Activated naive CD8-positive, alpha-beta T cell treated with anti-CD3 and anti-CD28 coated beads, Interleukin-2, amount 50 U/mL, for 24 hours (primary cell): ENCODE measurements at regions not wholly inside any gene's neighbourhood (a gene's known extent, or its start where the extent isn't known, plus 50 kb on each side); places are given as distances from the start of the nearest gene placed in this dataset.
"Not testable (repeated sequence)": the region's sequence is repeated elsewhere in the genome, so short reads cannot be mapped to it uniquely, and the experiment has no call there.

ENCODE experiments used
- ATAC-seq: fragments of 150-1000 bp; cut with Tn5 transposase; one replicate; pipeline ENCODE4 v1.10.0; 2021
- DNase-seq: peaks from one replicate; pipeline ENCODE4 v3.0.0; 2021
- H3K27ac Mint-ChIP-seq: one replicate; pipeline ENCODE4 v1.8.0; 2021; ENCODE audit warnings: mild to moderate bottlenecking, mixed read lengths
- H3K27me3 Mint-ChIP-seq: one replicate; pipeline ENCODE4 v1.8.0; 2021; ENCODE audit warnings: mixed read lengths
- H3K36me3 Mint-ChIP-seq: one replicate; pipeline ENCODE4 v1.8.0; 2021; ENCODE audit warnings: low read depth, mixed read lengths
- H3K4me1 Mint-ChIP-seq: one replicate; pipeline ENCODE4 v1.8.0; 2021; ENCODE audit warnings: mixed read lengths
- H3K4me3 Mint-ChIP-seq: one replicate; pipeline ENCODE4 v1.8.0; 2021; ENCODE audit warnings: mild to moderate bottlenecking, moderate library complexity, mixed read lengths
- H3K9me3 Mint-ChIP-seq: one replicate; pipeline ENCODE4 v1.8.0; 2021; ENCODE audit warnings: mixed read lengths

GRCh38 chr1:233722212-233722979 is 108.5 kb downstream of the KCNK1 start:
- no peak for ATAC-seq
- no peaks in the 10 kb centered on the region for H3K4me1 Mint-ChIP-seq
- H3K36me3 Mint-ChIP-seq: no peaks in the 10 kb centered on the region
- H3K9me3 Mint-ChIP-seq: no peaks in the 10 kb centered on the region
- no peaks in the 10 kb centered on the region for H3K27me3 Mint-ChIP-seq
- no peak for DNase-seq
- no peak overlapping the region for H3K27ac Mint-ChIP-seq
- no peak overlapping the region for H3K4me3 Mint-ChIP-seq

GRCh38 chr1:233723387-233723786 is 109.5 kb downstream of the KCNK1 start:
- DNase-seq (no peak), ATAC-seq (no peak)
- Mint-ChIP-seq H3K9me3 (no peaks in the 10 kb centered on the region), H3K36me3 (no peaks in the 10 kb centered on the region), H3K4me1 (no peaks in the 10 kb centered on the region), H3K4me3 (no peak overlapping the region), H3K27me3 (no peaks in the 10 kb centered on the region), H3K27ac (no peak overlapping the region)

- not testable (repeated sequence) for H3K4me1 Mint-ChIP-seq, H3K4me3 Mint-ChIP-seq, ATAC-seq, H3K27me3 Mint-ChIP-seq, H3K9me3 Mint-ChIP-seq, DNase-seq, H3K36me3 Mint-ChIP-seq, H3K27ac Mint-ChIP-seq
These were observed 110.3 kb downstream of the KCNK1 start for GRCh38 chr1:233724131-233724631.

GRCh38 chr1:233725423-233725822 is 111.5 kb downstream of the KCNK1 start:
- no peak overlapping the region for H3K27ac Mint-ChIP-seq
- no peak for DNase-seq
- H3K9me3 Mint-ChIP-seq: no peaks in the 10 kb centered on the region
- no peaks in the 10 kb centered on the region for H3K36me3 Mint-ChIP-seq
- H3K27me3 Mint-ChIP-seq: no peaks in the 10 kb centered on the region
- no peak for ATAC-seq
- no peak overlapping the region for H3K4me3 Mint-ChIP-seq
- H3K4me1 Mint-ChIP-seq: no peaks in the 10 kb centered on the region

GRCh38 chr1:233728721-233729120 is 114.8 kb downstream of the KCNK1 start:
- no peak for ATAC-seq
- Mint-ChIP-seq H3K4me3 (no peak overlapping the region), H3K9me3 (no peaks in the 10 kb centered on the region), H3K4me1 (no peaks in the 10 kb centered on the region), H3K36me3 (no peaks in the 10 kb centered on the region), H3K27me3 (no peaks in the 10 kb centered on the region), H3K27ac (no peak overlapping the region)
- DNase-seq: no peak

GRCh38 chr1:233730380-233730779 is 116.5 kb downstream of the KCNK1 start:
- H3K36me3 Mint-ChIP-seq: no peaks in the 10 kb centered on the region
- DNase-seq: no peak
- ATAC-seq: no peak
- no peaks in the 10 kb centered on the region for H3K9me3 Mint-ChIP-seq
- no peak overlapping the region for H3K27ac Mint-ChIP-seq
- no peaks in the 10 kb centered on the region for H3K27me3 Mint-ChIP-seq
- H3K4me3 Mint-ChIP-seq: no peak overlapping the region
- no peaks in the 10 kb centered on the region for H3K4me1 Mint-ChIP-seq

GRCh38 chr1:233730809-233731208 is 116.9 kb downstream of the KCNK1 start:
- Mint-ChIP-seq H3K27me3 (no peaks in the 10 kb centered on the region), H3K27ac (no peak overlapping the region), H3K36me3 (no peaks in the 10 kb centered on the region), H3K9me3 (no peaks in the 10 kb centered on the region), H3K4me3 (no peak overlapping the region), H3K4me1 (no peaks in the 10 kb centered on the region)
- DNase-seq: no peak
- no peak for ATAC-seq

- no peaks in the 10 kb centered on the region for H3K4me1 Mint-ChIP-seq
- H3K27ac Mint-ChIP-seq: no peak overlapping the region
- DNase-seq (no peak), ATAC-seq (no peak)
- no peak overlapping the region for H3K4me3 Mint-ChIP-seq
- H3K9me3 Mint-ChIP-seq: no peaks in the 10 kb centered on the region
- H3K36me3 Mint-ChIP-seq: no peaks in the 10 kb centered on the region
- peaks cover 2% of the 10 kb centered on the region for H3K27me3 Mint-ChIP-seq
These were observed 118.3 kb downstream of the KCNK1 start for GRCh38 chr1:233732206-233732605.

- no peak overlapping the region for H3K27ac Mint-ChIP-seq
- peaks cover 2% of the 10 kb centered on the region for H3K27me3 Mint-ChIP-seq
- no peaks in the 10 kb centered on the region for H3K36me3 Mint-ChIP-seq
- ATAC-seq (no peak), DNase-seq (no peak)
- H3K4me3 Mint-ChIP-seq: no peak overlapping the region
- no peaks in the 10 kb centered on the region for H3K9me3 Mint-ChIP-seq
- H3K4me1 Mint-ChIP-seq: no peaks in the 10 kb centered on the region
These were observed 120.5 kb downstream of the KCNK1 start for GRCh38 chr1:233734456-233734855.

GRCh38 chr1:233735331-233735730 is 121.4 kb downstream of the KCNK1 start:
- ATAC-seq (no peak), DNase-seq (no peak)
- Mint-ChIP-seq H3K27ac (no peak overlapping the region), H3K4me1 (no peaks in the 10 kb centered on the region), H3K4me3 (no peak overlapping the region), H3K27me3 (peaks cover 2% of the 10 kb centered on the region), H3K9me3 (no peaks in the 10 kb centered on the region), H3K36me3 (no peaks in the 10 kb centered on the region)

- Mint-ChIP-seq H3K4me3 (no peak overlapping the region), H3K27me3 (peaks cover 2% of the 10 kb centered on the region), H3K36me3 (no peaks in the 10 kb centered on the region), H3K4me1 (no peaks in the 10 kb centered on the region), H3K27ac (no peak overlapping the region), H3K9me3 (no peaks in the 10 kb centered on the region)
- ATAC-seq (no peak), DNase-seq (no peak)
These were observed 121.9 kb downstream of the KCNK1 start for GRCh38 chr1:233735847-233736246.

- H3K4me1 Mint-ChIP-seq: no peaks in the 10 kb centered on the region
- peaks cover 2% of the 10 kb centered on the region for H3K27me3 Mint-ChIP-seq
- H3K9me3 Mint-ChIP-seq: no peaks in the 10 kb centered on the region
- no peaks in the 10 kb centered on the region for H3K36me3 Mint-ChIP-seq
- no peak overlapping the region for H3K4me3 Mint-ChIP-seq
- no peak overlapping the region for H3K27ac Mint-ChIP-seq
- ATAC-seq (no peak), DNase-seq (no peak)
These were observed 123.4 kb downstream of the KCNK1 start for GRCh38 chr1:233737341-233737740.

GRCh38 chr1:233738396-233738795 is 124.5 kb downstream of the KCNK1 start:
- Mint-ChIP-seq H3K27me3 (peaks cover 2% of the 10 kb centered on the region), H3K4me1 (no peaks in the 10 kb centered on the region), H3K9me3 (no peaks in the 10 kb centered on the region), H3K36me3 (no peaks in the 10 kb centered on the region), H3K27ac (no peak overlapping the region), H3K4me3 (no peak overlapping the region)
- ATAC-seq (no peak), DNase-seq (no peak)

- Mint-ChIP-seq H3K4me3 (no peak overlapping the region), H3K9me3 (no peaks in the 10 kb centered on the region), H3K27ac (no peak overlapping the region), H3K27me3 (peaks cover 2% of the 10 kb centered on the region), H3K4me1 (no peaks in the 10 kb centered on the region), H3K36me3 (no peaks in the 10 kb centered on the region)
- DNase-seq (no peak), ATAC-seq (no peak)
These were observed 124.9 kb downstream of the KCNK1 start for GRCh38 chr1:233738850-233739249.

GRCh38 chr1:233744779-233745513 is 131.0 kb downstream of the KCNK1 start:
- Mint-ChIP-seq H3K4me3 (no peak overlapping the region), H3K9me3 (no peaks in the 10 kb centered on the region)
- ATAC-seq: no peak

More at GRCh38 chr1:233744779-233745513, 131.0 kb downstream of the KCNK1 start:
- Mint-ChIP-seq H3K27me3 (peaks cover 9% of the 10 kb centered on the region), H3K27ac (no peak overlapping the region), H3K4me1 (no peaks in the 10 kb centered on the region), H3K36me3 (no peaks in the 10 kb centered on the region)
- DNase-seq: no peak
